GM23338 (cell line): ENCODE measurements at regions not wholly inside any gene's neighbourhood (a gene's known extent, or its start where the extent isn't known, plus 50 kb on each side); places are given as distances from the start of the nearest gene placed in this dataset.

Experiments
- CREB1 ChIP-seq: fragments of 250-450 bp; sonication (Bioruptor Pico); IDR thresholded peaks from 2 replicates; pipeline ENCODE4 v1.5.0; 2020; ENCODE audit warnings: low read depth, mild to moderate bottlenecking, moderate library complexity
- ZNF331 ChIP-seq: fragments of 250-450 bp; sonication (Bioruptor Pico); IDR thresholded peaks from 2 replicates; pipeline ENCODE4 v1.5.0; 2020; ENCODE audit warnings: low read depth, mild to moderate bottlenecking, moderate library complexity
- TF ChIP-seq, protein P1 (sequence below): fragments of 250-450 bp; sonication (Bioruptor Pico); IDR thresholded peaks from 2 replicates; pipeline ENCODE4 v1.5.0; 2020; ENCODE audit warnings: mild to moderate bottlenecking, moderate library complexity
- TF ChIP-seq, protein P2 (sequence below), 2 experiments: fragments of 200-600 bp in 1 of 2; sonication (generic) in 1 of 2; conservative IDR thresholded peaks; 2 replicates each; pipeline versions ENCODE4 v1.5.1 to v1.6.1; 2016 to 2017; ENCODE audit warnings: antibody characterized with exemption in 2 of 2, low read depth in 2 of 2, mild to moderate bottlenecking in 2 of 2, moderate library complexity in 1 of 2
- TF ChIP-seq, protein P3 (sequence below): IDR thresholded peaks from one replicate; pipeline ENCODE4 v1.6.1; 2018; ENCODE audit warnings: antibody characterized with exemption; ENCODE audit not compliant: unreplicated experiment

DNA sequence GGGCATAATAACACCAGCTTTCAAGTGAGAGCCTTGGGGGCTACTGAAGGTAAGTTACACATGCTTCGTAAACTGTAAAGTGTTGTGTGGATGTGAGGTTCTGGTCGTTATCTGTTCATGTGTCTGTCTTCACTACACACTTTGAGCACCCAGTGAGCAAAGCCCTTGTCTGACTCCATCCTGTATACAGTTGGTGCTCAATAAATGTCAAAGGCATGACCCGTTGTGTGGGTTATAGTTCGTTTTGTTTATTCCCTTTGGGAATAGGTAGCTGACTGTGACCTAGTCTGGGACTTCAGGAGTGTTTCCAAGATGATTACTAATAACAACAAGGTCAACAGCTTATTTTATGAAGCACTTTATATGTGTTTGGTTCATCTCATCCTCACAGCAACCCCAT, 146.9 kb downstream of the MIAT start (continued):
- TF ChIP-seq, protein P1, sequence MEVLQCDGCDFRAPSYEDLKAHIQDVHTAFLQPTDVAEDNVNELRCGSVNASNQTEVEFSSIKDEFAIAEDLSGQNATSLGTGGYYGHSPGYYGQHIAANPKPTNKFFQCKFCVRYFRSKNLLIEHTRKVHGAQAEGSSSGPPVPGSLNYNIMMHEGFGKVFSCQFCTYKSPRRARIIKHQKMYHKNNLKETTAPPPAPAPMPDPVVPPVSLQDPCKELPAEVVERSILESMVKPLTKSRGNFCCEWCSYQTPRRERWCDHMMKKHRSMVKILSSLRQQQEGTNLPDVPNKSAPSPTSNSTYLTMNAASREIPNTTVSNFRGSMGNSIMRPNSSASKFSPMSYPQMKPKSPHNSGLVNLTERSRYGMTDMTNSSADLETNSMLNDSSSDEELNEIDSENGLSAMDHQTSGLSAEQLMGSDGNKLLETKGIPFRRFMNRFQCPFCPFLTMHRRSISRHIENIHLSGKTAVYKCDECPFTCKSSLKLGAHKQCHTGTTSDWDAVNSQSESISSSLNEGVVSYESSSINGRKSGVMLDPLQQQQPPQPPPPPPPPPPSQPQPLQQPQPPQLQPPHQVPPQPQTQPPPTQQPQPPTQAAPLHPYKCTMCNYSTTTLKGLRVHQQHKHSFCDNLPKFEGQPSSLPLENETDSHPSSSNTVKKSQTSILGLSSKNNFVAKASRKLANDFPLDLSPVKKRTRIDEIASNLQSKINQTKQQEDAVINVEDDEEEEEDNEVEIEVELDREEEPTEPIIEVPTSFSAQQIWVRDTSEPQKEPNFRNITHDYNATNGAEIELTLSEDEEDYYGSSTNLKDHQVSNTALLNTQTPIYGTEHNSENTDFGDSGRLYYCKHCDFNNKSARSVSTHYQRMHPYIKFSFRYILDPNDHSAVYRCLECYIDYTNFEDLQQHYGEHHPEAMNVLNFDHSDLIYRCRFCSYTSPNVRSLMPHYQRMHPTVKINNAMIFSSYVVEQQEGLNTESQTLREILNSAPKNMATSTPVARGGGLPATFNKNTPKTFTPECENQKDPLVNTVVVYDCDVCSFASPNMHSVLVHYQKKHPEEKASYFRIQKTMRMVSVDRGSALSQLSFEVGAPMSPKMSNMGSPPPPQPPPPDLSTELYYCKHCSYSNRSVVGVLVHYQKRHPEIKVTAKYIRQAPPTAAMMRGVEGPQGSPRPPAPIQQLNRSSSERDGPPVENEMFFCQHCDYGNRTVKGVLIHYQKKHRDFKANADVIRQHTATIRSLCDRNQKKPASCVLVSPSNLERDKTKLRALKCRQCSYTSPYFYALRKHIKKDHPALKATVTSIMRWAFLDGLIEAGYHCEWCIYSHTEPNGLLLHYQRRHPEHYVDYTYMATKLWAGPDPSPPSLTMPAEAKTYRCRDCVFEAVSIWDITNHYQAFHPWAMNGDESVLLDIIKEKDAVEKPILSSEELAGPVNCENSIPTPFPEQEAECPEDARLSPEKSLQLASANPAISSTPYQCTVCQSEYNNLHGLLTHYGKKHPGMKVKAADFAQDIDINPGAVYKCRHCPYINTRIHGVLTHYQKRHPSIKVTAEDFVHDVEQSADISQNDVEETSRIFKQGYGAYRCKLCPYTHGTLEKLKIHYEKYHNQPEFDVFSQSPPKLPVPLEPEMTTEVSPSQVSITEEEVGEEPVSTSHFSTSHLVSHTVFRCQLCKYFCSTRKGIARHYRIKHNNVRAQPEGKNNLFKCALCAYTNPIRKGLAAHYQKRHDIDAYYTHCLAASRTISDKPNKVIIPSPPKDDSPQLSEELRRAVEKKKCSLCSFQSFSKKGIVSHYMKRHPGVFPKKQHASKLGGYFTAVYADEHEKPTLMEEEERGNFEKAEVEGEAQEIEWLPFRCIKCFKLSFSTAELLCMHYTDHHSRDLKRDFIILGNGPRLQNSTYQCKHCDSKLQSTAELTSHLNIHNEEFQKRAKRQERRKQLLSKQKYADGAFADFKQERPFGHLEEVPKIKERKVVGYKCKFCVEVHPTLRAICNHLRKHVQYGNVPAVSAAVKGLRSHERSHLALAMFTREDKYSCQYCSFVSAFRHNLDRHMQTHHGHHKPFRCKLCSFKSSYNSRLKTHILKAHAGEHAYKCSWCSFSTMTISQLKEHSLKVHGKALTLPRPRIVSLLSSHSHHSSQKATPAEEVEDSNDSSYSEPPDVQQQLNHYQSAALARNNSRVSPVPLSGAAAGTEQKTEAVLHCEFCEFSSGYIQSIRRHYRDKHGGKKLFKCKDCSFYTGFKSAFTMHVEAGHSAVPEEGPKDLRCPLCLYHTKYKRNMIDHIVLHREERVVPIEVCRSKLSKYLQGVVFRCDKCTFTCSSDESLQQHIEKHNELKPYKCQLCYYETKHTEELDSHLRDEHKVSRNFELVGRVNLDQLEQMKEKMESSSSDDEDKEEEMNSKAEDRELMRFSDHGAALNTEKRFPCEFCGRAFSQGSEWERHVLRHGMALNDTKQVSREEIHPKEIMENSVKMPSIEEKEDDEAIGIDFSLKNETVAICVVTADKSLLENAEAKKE (CRISPR knock-in tag) = no peak
- TF ChIP-seq, protein P2, sequence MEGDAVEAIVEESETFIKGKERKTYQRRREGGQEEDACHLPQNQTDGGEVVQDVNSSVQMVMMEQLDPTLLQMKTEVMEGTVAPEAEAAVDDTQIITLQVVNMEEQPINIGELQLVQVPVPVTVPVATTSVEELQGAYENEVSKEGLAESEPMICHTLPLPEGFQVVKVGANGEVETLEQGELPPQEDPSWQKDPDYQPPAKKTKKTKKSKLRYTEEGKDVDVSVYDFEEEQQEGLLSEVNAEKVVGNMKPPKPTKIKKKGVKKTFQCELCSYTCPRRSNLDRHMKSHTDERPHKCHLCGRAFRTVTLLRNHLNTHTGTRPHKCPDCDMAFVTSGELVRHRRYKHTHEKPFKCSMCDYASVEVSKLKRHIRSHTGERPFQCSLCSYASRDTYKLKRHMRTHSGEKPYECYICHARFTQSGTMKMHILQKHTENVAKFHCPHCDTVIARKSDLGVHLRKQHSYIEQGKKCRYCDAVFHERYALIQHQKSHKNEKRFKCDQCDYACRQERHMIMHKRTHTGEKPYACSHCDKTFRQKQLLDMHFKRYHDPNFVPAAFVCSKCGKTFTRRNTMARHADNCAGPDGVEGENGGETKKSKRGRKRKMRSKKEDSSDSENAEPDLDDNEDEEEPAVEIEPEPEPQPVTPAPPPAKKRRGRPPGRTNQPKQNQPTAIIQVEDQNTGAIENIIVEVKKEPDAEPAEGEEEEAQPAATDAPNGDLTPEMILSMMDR (conservative IDR thresholded peaks at IDR 0.05; ENCODE audit: low read depth in 2 of 2) = no peak
- TF ChIP-seq CREB1 (no peak), ZNF331 (CRISPR knock-in tag) (no peak)
- TF ChIP-seq, protein P3, sequence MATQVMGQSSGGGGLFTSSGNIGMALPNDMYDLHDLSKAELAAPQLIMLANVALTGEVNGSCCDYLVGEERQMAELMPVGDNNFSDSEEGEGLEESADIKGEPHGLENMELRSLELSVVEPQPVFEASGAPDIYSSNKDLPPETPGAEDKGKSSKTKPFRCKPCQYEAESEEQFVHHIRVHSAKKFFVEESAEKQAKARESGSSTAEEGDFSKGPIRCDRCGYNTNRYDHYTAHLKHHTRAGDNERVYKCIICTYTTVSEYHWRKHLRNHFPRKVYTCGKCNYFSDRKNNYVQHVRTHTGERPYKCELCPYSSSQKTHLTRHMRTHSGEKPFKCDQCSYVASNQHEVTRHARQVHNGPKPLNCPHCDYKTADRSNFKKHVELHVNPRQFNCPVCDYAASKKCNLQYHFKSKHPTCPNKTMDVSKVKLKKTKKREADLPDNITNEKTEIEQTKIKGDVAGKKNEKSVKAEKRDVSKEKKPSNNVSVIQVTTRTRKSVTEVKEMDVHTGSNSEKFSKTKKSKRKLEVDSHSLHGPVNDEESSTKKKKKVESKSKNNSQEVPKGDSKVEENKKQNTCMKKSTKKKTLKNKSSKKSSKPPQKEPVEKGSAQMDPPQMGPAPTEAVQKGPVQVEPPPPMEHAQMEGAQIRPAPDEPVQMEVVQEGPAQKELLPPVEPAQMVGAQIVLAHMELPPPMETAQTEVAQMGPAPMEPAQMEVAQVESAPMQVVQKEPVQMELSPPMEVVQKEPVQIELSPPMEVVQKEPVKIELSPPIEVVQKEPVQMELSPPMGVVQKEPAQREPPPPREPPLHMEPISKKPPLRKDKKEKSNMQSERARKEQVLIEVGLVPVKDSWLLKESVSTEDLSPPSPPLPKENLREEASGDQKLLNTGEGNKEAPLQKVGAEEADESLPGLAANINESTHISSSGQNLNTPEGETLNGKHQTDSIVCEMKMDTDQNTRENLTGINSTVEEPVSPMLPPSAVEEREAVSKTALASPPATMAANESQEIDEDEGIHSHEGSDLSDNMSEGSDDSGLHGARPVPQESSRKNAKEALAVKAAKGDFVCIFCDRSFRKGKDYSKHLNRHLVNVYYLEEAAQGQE = no peak
